IMR-90 (cell line): ENCODE measurements at regions not wholly inside any gene's neighbourhood (a gene's known extent, or its start where the extent isn't known, plus 50 kb on each side); places are given as distances from the start of the nearest gene placed in this dataset.
"Not testable (repeated sequence)": the region's sequence is repeated elsewhere in the genome, so short reads cannot be mapped to it uniquely, and the experiment has no call there.

Experiments
- ATAC-seq: fragments of 200-7000 bp; cut with Tn5 transposase; 2 replicates; pipeline ENCODE4 v1.9.1; 2020; ENCODE audit warnings: low read depth, mild to moderate bottlenecking, moderate library complexity
- BruUV-seq: library from RNA; stranded (reverse); fragments of 400-500 nt; replicated peaks from 2 replicates; lab custom pipeline; 2021; lab: Mats Ljungman, UMichigan
- CTCF ChIA-PET: fragments of 300-600 bp; formaldehyde crosslinking; extraction: SDS; loops from one replicate; lab custom pipeline; 2021; ENCODE audit warnings: antibody characterized with exemption; lab: Yijun Ruan, JAX
- POLR2A ChIA-PET: fragments of 300-600 bp; sonication (Branson Sonifier 250); formaldehyde crosslinking; loops from one replicate; lab custom pipeline; 2022; ENCODE audit warnings: antibody characterized with exemption; ENCODE audit not compliant: unreplicated experiment; lab: Charles Lee
- DNase-seq: peaks from one replicate; pipeline ENCODE4 v3.0.0; 2013
- H2AFZ ChIP-seq: replicated peaks from 2 replicates; pipeline ENCODE3; 2013; ENCODE audit warnings: low read length, mild to moderate bottlenecking; ENCODE audit not compliant: poor library complexity
- H2AK5ac ChIP-seq: 2 replicates; pipeline ENCODE4 v1.6.1; 2013; ENCODE audit warnings: low read depth, low read length, inconsistent platforms
- H2AK9ac ChIP-seq: replicated peaks from 2 replicates; pipeline ENCODE3; 2013; ENCODE audit warnings: mild to moderate bottlenecking, low read depth, low read length, moderate library complexity; ENCODE audit not compliant: poor library complexity
- H2BK120ac ChIP-seq: 2 replicates; pipeline ENCODE4 v1.6.1; 2013; ENCODE audit warnings: low read depth, low read length, inconsistent platforms
- H2BK15ac ChIP-seq: 3 replicates; pipeline ENCODE4 v1.6.1; 2013; ENCODE audit warnings: low read depth, low read length, inconsistent platforms
- H2BK20ac ChIP-seq: 2 replicates; pipeline ENCODE4 v1.6.1; 2013; ENCODE audit warnings: low read depth, mild to moderate bottlenecking, inconsistent platforms, low read length, moderate library complexity
- H2BK5ac ChIP-seq: 2 replicates; pipeline ENCODE4 v1.6.1; 2013; ENCODE audit warnings: mild to moderate bottlenecking, low read depth, low read length, inconsistent platforms; ENCODE audit not compliant: poor library complexity, severe bottlenecking
- H3K14ac ChIP-seq: replicated peaks from 2 replicates; pipeline ENCODE4 v1.6.1; 2013; ENCODE audit warnings: low read depth, low read length, inconsistent platforms
- H3K18ac ChIP-seq: 2 replicates; pipeline ENCODE4 v1.6.1; 2013; ENCODE audit warnings: low read depth, low read length, control low read depth
- H3K23ac ChIP-seq: 2 replicates; pipeline ENCODE4 v1.6.1; 2013; ENCODE audit warnings: low read depth, low read length, inconsistent platforms
- H3K27ac ChIP-seq: 2 replicates; pipeline ENCODE4 v1.5.1; 2013; ENCODE audit warnings: mild to moderate bottlenecking, control low read depth, low read length; ENCODE audit not compliant: insufficient read depth
- H3K27me3 ChIP-seq: 2 replicates; pipeline ENCODE4 v1.6.1; 2013; ENCODE audit warnings: low read length; ENCODE audit not compliant: control insufficient read depth, insufficient read depth
- H3K36me3 ChIP-seq: 2 replicates; pipeline ENCODE4 v1.6.1; 2013; ENCODE audit warnings: low read length, mixed read lengths; ENCODE audit not compliant: control insufficient read depth, insufficient read depth
- H3K4ac ChIP-seq: 2 replicates; pipeline ENCODE4 v1.6.1; 2013; ENCODE audit warnings: low read depth, low read length, inconsistent platforms
- H3K4me1 ChIP-seq: 2 replicates; pipeline ENCODE4 v1.6.1; 2013; ENCODE audit warnings: low read length, mixed read lengths; ENCODE audit not compliant: control insufficient read depth, insufficient read depth
- H3K4me2 ChIP-seq: 2 replicates; pipeline ENCODE4 v1.6.1; 2013; ENCODE audit warnings: low read depth, mild to moderate bottlenecking, control low read depth, low read length, moderate library complexity
- H3K4me3 ChIP-seq: 2 replicates; pipeline ENCODE4 v1.5.1; 2013; ENCODE audit warnings: low read depth, mild to moderate bottlenecking, control low read depth, low read length, moderate library complexity; ENCODE audit not compliant: insufficient read depth
- H3K56ac ChIP-seq: 2 replicates; pipeline ENCODE4 v1.6.1; 2013; ENCODE audit warnings: low read length, inconsistent platforms; ENCODE audit not compliant: insufficient read depth; ENCODE audit errors: extremely low read depth
- H3K79me1 ChIP-seq, 2 experiments: 2 replicates each; pipeline ENCODE4 v1.6.1; 2013; ENCODE audit warnings: low read length in 2 of 2, inconsistent platforms in 1 of 2, low read depth in 1 of 2
- H3K9ac ChIP-seq: 2 replicates; pipeline ENCODE4 v1.6.1; 2013; ENCODE audit warnings: low read depth, low read length, control low read depth
- H3K9me1 ChIP-seq: 2 replicates; pipeline ENCODE4 v1.6.1; 2013; ENCODE audit warnings: low read length, inconsistent platforms; ENCODE audit not compliant: insufficient read depth
- H3K9me3 ChIP-seq: 2 replicates; pipeline ENCODE4 v1.6.1; 2013; ENCODE audit warnings: low read length; ENCODE audit not compliant: control insufficient read depth, insufficient read depth
- H4K20me1 ChIP-seq: 2 replicates; pipeline ENCODE4 v1.6.1; 2013; ENCODE audit warnings: low read length, inconsistent platforms; ENCODE audit not compliant: insufficient read depth
- H4K5ac ChIP-seq: 2 replicates; pipeline ENCODE4 v1.6.1; 2013; ENCODE audit warnings: mild to moderate bottlenecking, low read depth, low read length, control low read depth
- H4K8ac ChIP-seq, 2 experiments: 2 replicates each; pipeline ENCODE4 v1.6.1; 2013; ENCODE audit warnings: low read depth in 2 of 2, low read length in 2 of 2, control low read depth in 1 of 2, inconsistent platforms in 1 of 2
- H4K91ac ChIP-seq: 2 replicates; pipeline ENCODE4 v1.6.1; 2013; ENCODE audit warnings: low read depth, low read length, inconsistent platforms; ENCODE audit not compliant: insufficient read depth
- WGBS, 2 experiments: methylation state at CpG; one replicate each; pipeline versions ENCODE4 v1.1.5 to v1.1.7; 2013; ENCODE audit warnings: missing lambda C conversion rate in 2 of 2; ENCODE audit not compliant: insufficient read length in 1 of 2; ENCODE audit errors: extremely low coverage in 2 of 2; 5-methylcytosine and 5-hydroxymethylcytosine counted together
- dilution Hi-C: fragments of 300-500 bp; cut with HindIII; formaldehyde crosslinking; loops from one replicate; pipeline ENCODE4 v1.14.3; 2018; ENCODE audit warnings: low sequenced_read_pairs; ENCODE audit not compliant: unreplicated experiment
- in situ Hi-C: fragments of 300-500 bp; cut with MboI; formaldehyde crosslinking; loops from 3 replicates; pipeline ENCODE4 v1.14.3; 2019; ENCODE audit warnings: low sequenced_read_pairs, inconsistent platforms, mixed read lengths
- intact Hi-C: fragments of 100-400 bp; cut with micrococcal nuclease; formaldehyde crosslinking; loops from 2 replicates; pipeline ENCODE4 v1.10.0; 2022

DNA sequence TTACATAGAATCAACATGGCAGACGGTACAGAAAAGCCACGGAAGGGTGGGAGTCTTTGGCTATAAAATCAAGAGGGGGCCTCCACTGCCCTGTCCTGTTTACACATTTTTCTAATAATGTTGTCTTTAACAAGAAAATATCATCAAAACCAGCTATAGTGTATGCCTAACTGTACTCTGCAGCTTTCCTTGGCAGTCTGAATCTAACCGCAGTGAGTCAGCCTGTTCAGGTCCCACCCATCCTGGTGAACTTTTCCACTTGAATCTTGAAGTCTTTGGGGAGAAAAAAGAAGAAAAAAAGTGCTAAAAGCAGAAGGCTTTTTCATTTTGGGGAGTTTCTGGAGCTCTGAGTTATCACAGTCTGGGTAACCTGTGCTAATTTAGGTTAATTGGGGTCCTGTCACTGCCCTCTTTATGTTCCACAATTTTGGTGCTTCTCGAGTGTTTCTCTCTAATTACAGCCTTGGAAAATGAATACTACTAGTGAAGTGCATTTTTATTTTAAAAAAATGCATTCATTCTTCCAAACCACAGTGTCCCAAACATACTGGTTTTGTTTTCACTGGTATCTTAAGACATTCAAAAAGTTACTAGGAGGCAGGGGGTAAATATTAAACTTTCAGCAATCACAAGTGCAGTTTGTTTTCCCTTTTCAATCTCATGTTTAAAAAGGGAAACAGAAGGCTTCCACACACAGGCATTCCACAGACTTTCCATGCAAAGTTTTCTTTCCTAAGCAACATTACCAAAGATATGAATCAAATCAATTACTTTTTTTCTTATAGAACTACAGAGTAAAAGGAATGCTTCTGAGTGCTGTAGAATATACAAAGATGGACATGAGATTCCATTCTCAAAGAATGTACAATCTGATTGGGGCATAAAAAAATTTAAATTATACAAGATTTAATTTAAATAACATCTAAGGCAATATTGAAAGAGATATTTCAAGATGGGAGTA, 86.8 kb upstream of the SEC22B start:
- DNase-seq, H3K4me2 ChIP-seq, intact Hi-C loops, BruUV-seq, H3K4me1 ChIP-seq, H3K56ac ChIP-seq, H3K18ac ChIP-seq, CTCF ChIA-PET, H2BK20ac ChIP-seq, H3K79me1 ChIP-seq, H3K27ac ChIP-seq, H3K9me1 ChIP-seq, H3K23ac ChIP-seq, H2AFZ ChIP-seq, H3K14ac ChIP-seq, H4K8ac ChIP-seq, H2BK5ac ChIP-seq, in situ Hi-C loops, POLR2A ChIA-PET, H3K9ac ChIP-seq, H3K36me3 ChIP-seq, H2BK15ac ChIP-seq, H3K9me3 ChIP-seq, H4K91ac ChIP-seq, H3K4ac ChIP-seq, H3K4me3 ChIP-seq, H4K20me1 ChIP-seq, dilution Hi-C loops, H3K27me3 ChIP-seq, H2AK5ac ChIP-seq, H4K5ac ChIP-seq, H2BK120ac ChIP-seq, H2AK9ac ChIP-seq: not testable (repeated sequence)
- ATAC-seq = peak; percentile 80
- no CpG with 5 or more reads among the region's 4 CpGs for WGBS, 2 experiments

GRCh38 chr1:120257778-120258105, 81.4 kb upstream of the SEC22B start:
- not testable (repeated sequence) for BruUV-seq, H2AK5ac ChIP-seq
- peak; percentile 67 for ATAC-seq

More at GRCh38 chr1:120257778-120258105, 81.4 kb upstream of the SEC22B start:
- H4K20me1 ChIP-seq, H2BK5ac ChIP-seq, DNase-seq, H2AFZ ChIP-seq, H4K91ac ChIP-seq, H4K5ac ChIP-seq, H3K9me3 ChIP-seq, H3K79me1 ChIP-seq, H3K4ac ChIP-seq, H3K56ac ChIP-seq, H3K36me3 ChIP-seq, H3K14ac ChIP-seq, H3K4me1 ChIP-seq, H3K27ac ChIP-seq, POLR2A ChIA-PET, H3K4me2 ChIP-seq, H3K18ac ChIP-seq, H3K9ac ChIP-seq, H3K4me3 ChIP-seq, H4K8ac ChIP-seq, CTCF ChIA-PET, H2BK15ac ChIP-seq, dilution Hi-C loops, H3K9me1 ChIP-seq, H3K23ac ChIP-seq, H3K27me3 ChIP-seq, H2BK20ac ChIP-seq, H2AK9ac ChIP-seq, H2BK120ac ChIP-seq, in situ Hi-C loops, intact Hi-C loops: not testable (repeated sequence)
- no CpG with 5 or more reads among the region's 2 CpGs for WGBS, 2 experiments
